ENCODE measurements at regions not wholly inside any gene's neighbourhood (a gene's known extent, or its start where the extent isn't known, plus 50 kb on each side); places are given as distances from the start of the nearest gene placed in this dataset.

GRCh38 chr13:109868578-109869311 lies 82.4 kb upstream of the IRS2 start:
- DNase-seq (ENCODE audit: extremely low read depth, low read depth): peak; percentile 11

GRCh38 chr13:109867766-109868165 lies 81.4 kb upstream of the IRS2 start:
- no peak for DNase-seq (ENCODE audit: extremely low read depth, low read depth)

- no peak for DNase-seq (ENCODE audit: extremely low read depth, low read depth)
Observed at GRCh38 chr13:109862627-109863026, 76.2 kb upstream of the IRS2 start.

- no peak for DNase-seq (ENCODE audit: extremely low read depth, low read depth)
Observed at GRCh38 chr13:109859898-109860297, 73.5 kb upstream of the IRS2 start.

GRCh38 chr13:109859216-109859835 lies 72.9 kb upstream of the IRS2 start:
- no peak for DNase-seq (ENCODE audit: extremely low read depth, low read depth)

GRCh38 chr13:109858319-109858718 lies 71.9 kb upstream of the IRS2 start:
- DNase-seq (ENCODE audit: extremely low read depth, low read depth): no peak

- DNase-seq (ENCODE audit: extremely low read depth, low read depth): no peak
Observed at GRCh38 chr13:109857803-109858202, 71.4 kb upstream of the IRS2 start.

- DNase-seq (ENCODE audit: extremely low read depth, low read depth): no peak
Observed at GRCh38 chr13:109857325-109857724, 70.9 kb upstream of the IRS2 start.

- DNase-seq (ENCODE audit: extremely low read depth, low read depth): no peak
Observed at GRCh38 chr13:109856350-109856749, 70.0 kb upstream of the IRS2 start.

GRCh38 chr13:109853153-109853552 lies 66.8 kb upstream of the IRS2 start:
- DNase-seq (ENCODE audit: extremely low read depth, low read depth): no peak

GRCh38 chr13:109846185-109846584 lies 59.8 kb upstream of the IRS2 start:
- no peak for DNase-seq (ENCODE audit: extremely low read depth, low read depth)

GRCh38 chr13:109844396-109844795 lies 58.0 kb upstream of the IRS2 start:
- no peak for DNase-seq (ENCODE audit: extremely low read depth, low read depth)

GRCh38 chr13:109843695-109844094 lies 57.3 kb upstream of the IRS2 start:
- DNase-seq (ENCODE audit: extremely low read depth, low read depth): no peak

GRCh38 chr13:109842212-109842920 lies 56.0 kb upstream of the IRS2 start:
- no peak for DNase-seq (ENCODE audit: extremely low read depth, low read depth)

- no peak for DNase-seq (ENCODE audit: extremely low read depth, low read depth)
Observed at GRCh38 chr13:109840893-109841287, 54.5 kb upstream of the IRS2 start.

- DNase-seq (ENCODE audit: extremely low read depth, low read depth): no peak
Observed at GRCh38 chr13:109840201-109840892, 54.0 kb upstream of the IRS2 start.

- DNase-seq (ENCODE audit: extremely low read depth, low read depth): no peak
Observed at GRCh38 chr13:109836629-109837607, 50.5 kb upstream of the IRS2 start.
